Loucy (cell line): ENCODE measurements at regions not wholly inside any gene's neighbourhood (a gene's known extent, or its start where the extent isn't known, plus 50 kb on each side); places are given as distances from the start of the nearest gene placed in this dataset.

Experiments
- H2AFZ ChIP-seq: fragments of 200-600 bp; sonication (generic); 2 replicates; pipeline ENCODE4 v1.6.0; 2016; ENCODE audit warnings: antibody characterized with exemption, mild to moderate bottlenecking, low read length, moderate library complexity
- H3F3A ChIP-seq: fragments of 200-600 bp; 2 replicates; pipeline ENCODE4 v1.6.0; 2016; ENCODE audit warnings: antibody characterized with exemption, low read depth, mild to moderate bottlenecking
- H3K27me3 ChIP-seq: fragments of 200-600 bp; sonication (generic); 2 replicates; pipeline ENCODE4 v1.6.1; 2014; ENCODE audit warnings: low read length, mild to moderate bottlenecking; ENCODE audit not compliant: insufficient read depth, poor library complexity, severe bottlenecking
- H3K36me3 ChIP-seq: fragments of 200-600 bp; sonication (generic); 2 replicates; pipeline ENCODE4 v1.6.1; 2016; ENCODE audit warnings: low read length; ENCODE audit not compliant: insufficient read depth
- H3K4me1 ChIP-seq: fragments of 200-600 bp; sonication (generic); 2 replicates; pipeline ENCODE4 v1.5.1; 2014; ENCODE audit warnings: low read length, mild to moderate bottlenecking; ENCODE audit not compliant: insufficient read depth, poor library complexity, severe bottlenecking
- H3K4me2 ChIP-seq: fragments of 200-600 bp; sonication (generic); 2 replicates; pipeline ENCODE4 v1.6.0; 2014; ENCODE audit warnings: antibody characterized with exemption, low read length, low read depth, mild to moderate bottlenecking; ENCODE audit not compliant: poor library complexity, severe bottlenecking
- H3K4me3 ChIP-seq: fragments of 200-600 bp; sonication (generic); 2 replicates; pipeline ENCODE4 v1.5.1; 2014; ENCODE audit warnings: low read length, mild to moderate bottlenecking, mixed read lengths; ENCODE audit not compliant: poor library complexity, severe bottlenecking
- H3K79me2 ChIP-seq: fragments of 200-600 bp; sonication (generic); 2 replicates; pipeline ENCODE4 v1.6.1; 2014; ENCODE audit warnings: low read length; ENCODE audit not compliant: insufficient read depth
- H3K9ac ChIP-seq: fragments of 200-600 bp; sonication (generic); 2 replicates; pipeline ENCODE4 v1.6.0; 2014; ENCODE audit warnings: mild to moderate bottlenecking, low read depth, low read length, moderate library complexity; ENCODE audit not compliant: poor library complexity, severe bottlenecking
- H3K9me2 ChIP-seq: fragments of 200-600 bp; sonication (generic); replicated peaks from 2 replicates; pipeline ENCODE4 v1.6.1; 2016; ENCODE audit warnings: low read depth, low read length, mixed read lengths
- H3K9me3 ChIP-seq: fragments of 200-600 bp; sonication (generic); 2 replicates; pipeline ENCODE4 v1.6.1; 2014; ENCODE audit warnings: mild to moderate bottlenecking, antibody characterized with exemption, low read length, low read depth; ENCODE audit not compliant: insufficient read depth
- H4K20me1 ChIP-seq: fragments of 200-600 bp; sonication (generic); 2 replicates; pipeline ENCODE4 v1.6.0; 2014; ENCODE audit warnings: antibody characterized with exemption, low read length, mild to moderate bottlenecking; ENCODE audit not compliant: insufficient read depth, poor library complexity, severe bottlenecking
- CTCF ChIP-seq: fragments of 200-600 bp; sonication (generic); conservative IDR thresholded peaks from 2 replicates; pipeline ENCODE4 v1.5.1; 2014; ENCODE audit warnings: mild to moderate bottlenecking, antibody characterized with exemption, low read length
- EZH2phosphoT487 ChIP-seq: fragments of 200-600 bp; IDR thresholded peaks from 2 replicates; pipeline ENCODE4 v1.6.1; 2018; ENCODE audit warnings: antibody characterized with exemption, mild to moderate bottlenecking, moderate library complexity, borderline replicate concordance

- no peaks in the 10 kb centered on the region for H3K79me2 ChIP-seq
- no peaks in the 10 kb centered on the region for H4K20me1 ChIP-seq
- no peak overlapping the region for H2AFZ ChIP-seq
- no peak overlapping the region for H3K9ac ChIP-seq
- no peaks in the 10 kb centered on the region for H3K4me1 ChIP-seq
- H3K9me2 ChIP-seq: no peaks in the 10 kb centered on the region
- TF ChIP-seq CTCF: no peak
- no peaks in the 10 kb centered on the region for H3K9me3 ChIP-seq
- H3K4me2 ChIP-seq: no peak overlapping the region
- no peaks in the 10 kb centered on the region for H3K36me3 ChIP-seq
- H3K27me3 ChIP-seq: no peaks in the 10 kb centered on the region
- no peak overlapping the region for H3K4me3 ChIP-seq
- no peaks in the 10 kb centered on the region for H3F3A ChIP-seq
These were observed 1036.4 kb downstream of the PCDH18 start for GRCh38 chr4:136495851-136496250.

- Histone ChIP-seq H3K4me1 (no peaks in the 10 kb centered on the region), H3K36me3 (no peaks in the 10 kb centered on the region), H3K4me3 (no peak overlapping the region), H3F3A (no peaks in the 10 kb centered on the region), H3K9me2 (no peaks in the 10 kb centered on the region), H3K4me2 (no peak overlapping the region), H2AFZ (no peak overlapping the region), H3K9ac (no peak overlapping the region), H4K20me1 (no peaks in the 10 kb centered on the region), H3K79me2 (no peaks in the 10 kb centered on the region), H3K27me3 (no peaks in the 10 kb centered on the region), H3K9me3 (no peaks in the 10 kb centered on the region)
- no peak for TF ChIP-seq EZH2phosphoT487
These were observed 1037.2 kb downstream of the PCDH18 start for GRCh38 chr4:136495076-136495475.

DNA sequence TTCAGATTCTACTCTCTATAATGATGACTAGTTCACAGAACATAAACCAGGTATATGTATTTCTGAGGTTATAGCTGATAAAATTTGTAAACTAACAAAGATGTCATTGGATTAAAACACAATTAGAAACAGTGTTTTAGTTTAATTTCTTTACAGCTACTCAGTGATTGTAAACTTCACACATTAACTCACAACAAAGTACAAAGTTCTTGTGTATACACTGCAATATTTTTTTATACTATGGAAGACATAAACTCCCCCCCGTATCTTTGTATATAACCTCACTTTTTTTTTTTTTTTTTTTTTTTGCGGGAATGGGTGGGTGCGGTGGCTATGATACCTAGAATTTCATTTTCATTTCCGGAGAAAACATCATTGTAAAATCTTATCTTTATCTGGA, 1043.2 kb downstream of the PCDH18 start:
- H3K4me1 ChIP-seq: no peaks in the 10 kb centered on the region
- no peaks in the 10 kb centered on the region for H3K27me3 ChIP-seq
- H3F3A ChIP-seq: no peaks in the 10 kb centered on the region
- no peak overlapping the region for H2AFZ ChIP-seq
- no peaks in the 10 kb centered on the region for H3K9me2 ChIP-seq
- H4K20me1 ChIP-seq: no peaks in the 10 kb centered on the region
- H3K9ac ChIP-seq: no peak overlapping the region
- H3K9me3 ChIP-seq: no peaks in the 10 kb centered on the region
- H3K4me3 ChIP-seq: no peak overlapping the region
- H3K36me3 ChIP-seq: no peaks in the 10 kb centered on the region
- no peak overlapping the region for H3K4me2 ChIP-seq
- H3K79me2 ChIP-seq: no peaks in the 10 kb centered on the region
- TF ChIP-seq CTCF (no peak), EZH2phosphoT487 (no peak)

- no peaks in the 10 kb centered on the region for H3K4me1 ChIP-seq
- no peaks in the 10 kb centered on the region for H4K20me1 ChIP-seq
- H3K79me2 ChIP-seq: no peaks in the 10 kb centered on the region
- no peaks in the 10 kb centered on the region for H3K9me2 ChIP-seq
- H3K4me2 ChIP-seq: no peak overlapping the region
- H3F3A ChIP-seq: no peaks in the 10 kb centered on the region
- no peak overlapping the region for H3K4me3 ChIP-seq
- H3K36me3 ChIP-seq: no peaks in the 10 kb centered on the region
- H2AFZ ChIP-seq: no peak overlapping the region
- H3K27me3 ChIP-seq: no peaks in the 10 kb centered on the region
- no peak for TF ChIP-seq EZH2phosphoT487
- no peak for TF ChIP-seq CTCF
- H3K9me3 ChIP-seq: no peaks in the 10 kb centered on the region
- H3K9ac ChIP-seq: no peak overlapping the region
These were observed 1047.3 kb downstream of the PCDH18 start for GRCh38 chr4:136484996-136485395.
